ENCODE measurements at regions not wholly inside any gene's neighbourhood (a gene's known extent, or its start where the extent isn't known, plus 50 kb on each side); places are given as distances from the start of the nearest gene placed in this dataset.
"Not testable (repeated sequence)": the region's sequence is repeated elsewhere in the genome, so short reads cannot be mapped to it uniquely, and the experiment has no call there.

DNA sequence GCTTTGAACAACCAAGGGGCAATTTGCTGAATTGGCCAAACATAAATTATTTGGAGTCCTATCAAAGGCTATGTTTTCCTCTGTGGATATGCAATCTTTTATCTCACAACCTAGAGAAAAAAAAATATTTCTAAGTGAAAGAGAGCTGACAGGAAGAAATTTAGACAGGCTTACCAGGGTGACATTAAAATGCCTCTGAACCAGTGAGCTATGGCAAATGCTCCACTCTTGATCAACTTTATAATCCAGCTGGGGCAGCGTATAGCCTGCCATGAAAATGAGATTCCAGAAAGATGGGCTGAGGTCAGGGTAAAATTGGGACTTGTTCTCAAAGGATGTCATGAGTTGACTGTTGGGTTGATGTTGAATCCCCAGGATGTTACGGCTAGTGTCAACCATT lies 399.3 kb upstream of the TRPC7 start:
- no peak for TF ChIP-seq CTCF (IDR thresholded peaks at IDR 0.05; ENCODE audit: control insufficient read depth, insufficient read depth, low read depth, low read length, missing control alignments)
- DNase-seq (ENCODE audit: low read depth) = no peak
- no peak overlapping the region for H3K4me3 ChIP-seq (ENCODE audit: control insufficient read depth, low read depth, low read length)

DNA sequence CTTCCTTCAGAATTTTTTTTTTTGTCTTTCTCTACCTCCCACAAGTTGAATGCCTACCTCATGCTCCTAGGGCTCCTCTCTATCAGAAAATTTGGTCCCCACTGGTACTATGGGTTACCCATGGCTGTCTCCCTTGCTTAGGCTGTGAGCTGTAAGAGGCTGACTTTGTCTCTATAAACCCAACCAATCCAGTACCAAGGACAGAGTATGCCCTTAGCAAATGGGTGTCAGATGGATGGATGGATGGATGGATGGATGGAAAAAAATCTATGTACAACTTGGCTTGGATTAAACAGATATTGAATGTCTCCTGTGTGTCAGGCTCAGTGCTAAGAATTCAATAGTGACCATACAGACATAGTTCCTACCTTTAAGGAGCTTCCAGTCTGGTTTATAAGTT lies 398.2 kb upstream of the TRPC7 start:
- TF ChIP-seq CTCF (IDR thresholded peaks at IDR 0.05; ENCODE audit: control insufficient read depth, insufficient read depth, low read depth, low read length, missing control alignments) = no peak
- H3K4me3 ChIP-seq (ENCODE audit: control insufficient read depth, low read depth, low read length) = no peak overlapping the region
- DNase-seq (ENCODE audit: low read depth) = no peak

DNA sequence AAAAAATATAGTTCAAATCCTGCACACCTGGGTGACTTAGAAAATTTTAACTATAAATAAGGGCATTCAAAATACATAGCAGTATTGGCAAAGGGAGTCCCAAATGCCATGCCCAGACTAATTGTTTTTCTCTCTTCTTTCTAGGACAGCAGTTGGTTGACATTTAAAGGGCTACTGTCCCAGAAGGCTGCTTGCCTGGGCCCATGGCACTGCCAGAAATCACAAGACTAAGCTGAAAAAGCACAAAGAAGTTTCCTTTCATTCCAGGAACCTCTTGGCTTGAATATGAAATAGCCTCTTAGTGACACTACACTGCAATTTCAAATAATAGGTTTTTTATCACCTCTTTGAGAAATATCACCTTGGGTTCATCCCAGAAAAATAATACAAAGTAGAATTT lies 388.9 kb upstream of the TRPC7 start:
- H3K4me3 ChIP-seq (ENCODE audit: control insufficient read depth, low read depth, low read length) = no peak overlapping the region
- no peak for DNase-seq (ENCODE audit: low read depth)
- TF ChIP-seq CTCF (IDR thresholded peaks at IDR 0.05; ENCODE audit: control insufficient read depth, insufficient read depth, low read depth, low read length, missing control alignments) = no peak

- no peak overlapping the region for H3K4me3 ChIP-seq (ENCODE audit: control insufficient read depth, low read depth, low read length)
- DNase-seq (ENCODE audit: low read depth) = no peak
- no peak for TF ChIP-seq CTCF (IDR thresholded peaks at IDR 0.05; ENCODE audit: control insufficient read depth, insufficient read depth, low read depth, low read length, missing control alignments)
These were observed 385.0 kb upstream of the TRPC7 start for GRCh38 chr5:136750224-136750862.

DNA sequence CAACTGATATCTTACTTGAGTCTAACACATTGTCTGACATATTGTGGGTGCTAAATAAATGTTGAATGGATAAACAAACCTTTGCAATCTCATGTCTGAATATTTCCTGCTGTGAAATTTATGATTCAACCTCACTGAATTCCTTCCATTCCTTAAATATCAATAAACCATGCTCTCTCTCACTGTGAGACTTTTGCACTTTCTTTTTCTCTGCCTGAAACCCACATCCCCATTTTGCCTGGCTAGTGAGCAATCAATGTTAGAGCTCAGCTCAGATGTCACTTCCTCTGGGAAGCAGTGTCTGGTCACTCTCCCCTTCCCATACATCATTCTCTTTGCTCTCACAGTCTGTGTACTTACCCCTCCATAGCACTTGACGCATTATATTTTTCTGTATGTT lies 383.7 kb upstream of the TRPC7 start:
- DNase-seq (ENCODE audit: low read depth) = no peak
- H3K4me3 ChIP-seq (ENCODE audit: control insufficient read depth, low read depth, low read length) = no peak overlapping the region
- no peak for TF ChIP-seq CTCF (IDR thresholded peaks at IDR 0.05; ENCODE audit: control insufficient read depth, insufficient read depth, low read depth, low read length, missing control alignments)

- DNase-seq (ENCODE audit: low read depth) = no peak
- no peak overlapping the region for H3K4me3 ChIP-seq (ENCODE audit: control insufficient read depth, low read depth, low read length)
- TF ChIP-seq CTCF (IDR thresholded peaks at IDR 0.05; ENCODE audit: control insufficient read depth, insufficient read depth, low read depth, low read length, missing control alignments) = no peak
These were observed 377.7 kb upstream of the TRPC7 start for GRCh38 chr5:136743052-136743451.

GRCh38 chr5:136740228-136740627 lies 374.9 kb upstream of the TRPC7 start:
- DNase-seq (ENCODE audit: low read depth) = no peak

GRCh38 chr5:136739271-136739670 lies 373.9 kb upstream of the TRPC7 start:
- DNase-seq (ENCODE audit: low read depth); H3K4me3 ChIP-seq (ENCODE audit: control insufficient read depth, low read depth, low read length): not testable (repeated sequence)

More at GRCh38 chr5:136740228-136740627, 374.9 kb upstream of the TRPC7 start:
- H3K4me3 ChIP-seq (ENCODE audit: control insufficient read depth, low read depth, low read length) = no peak overlapping the region
- TF ChIP-seq CTCF (IDR thresholded peaks at IDR 0.05; ENCODE audit: control insufficient read depth, insufficient read depth, low read depth, low read length, missing control alignments) = no peak
